GM18520 (cell line): ENCODE measurements at regions not wholly inside any gene's neighbourhood (a gene's known extent, or its start where the extent isn't known, plus 50 kb on each side); places are given as distances from the start of the nearest gene placed in this dataset.

Experiments used
- ATAC-seq: cut with Tn5 transposase; IDR thresholded peaks from one replicate; pipeline ENCODE4 v1.9.1; 2021; ENCODE audit not compliant: unreplicated experiment

DNA sequence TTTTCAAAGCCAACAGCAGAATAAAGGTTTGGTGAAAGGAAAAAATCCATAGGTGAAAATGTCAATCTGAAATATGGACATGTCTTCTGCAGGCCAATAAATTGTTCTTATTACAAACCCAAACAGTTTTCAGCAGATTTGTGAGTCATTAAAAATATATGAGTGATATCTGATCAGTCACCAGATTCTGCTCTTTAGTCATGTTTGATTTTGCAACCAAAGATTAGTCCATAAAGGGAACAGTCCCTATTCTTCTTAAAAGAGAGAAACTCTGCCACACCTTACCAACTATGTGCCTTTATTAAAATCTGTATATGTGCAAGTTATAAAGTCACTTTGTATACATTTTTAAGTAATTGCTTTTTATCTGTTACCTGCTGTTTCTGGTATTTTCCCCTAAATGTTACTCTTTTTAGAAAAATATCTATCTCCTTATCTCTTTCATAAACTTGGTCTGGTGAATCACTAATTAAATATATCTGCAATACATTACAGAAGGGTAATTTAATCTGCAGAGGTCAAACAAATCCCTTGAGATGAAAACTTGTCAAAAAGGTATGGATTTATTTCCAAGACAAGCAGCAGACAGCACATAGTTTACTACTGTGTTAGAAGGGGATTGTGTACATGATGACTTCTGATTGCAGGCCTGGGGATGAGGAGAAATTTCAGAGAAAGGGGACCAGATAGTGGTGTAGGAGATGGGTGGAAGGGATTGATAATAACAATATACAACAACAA, 322.9 kb upstream of the NWD2 start:
- no peak for ATAC-seq

DNA sequence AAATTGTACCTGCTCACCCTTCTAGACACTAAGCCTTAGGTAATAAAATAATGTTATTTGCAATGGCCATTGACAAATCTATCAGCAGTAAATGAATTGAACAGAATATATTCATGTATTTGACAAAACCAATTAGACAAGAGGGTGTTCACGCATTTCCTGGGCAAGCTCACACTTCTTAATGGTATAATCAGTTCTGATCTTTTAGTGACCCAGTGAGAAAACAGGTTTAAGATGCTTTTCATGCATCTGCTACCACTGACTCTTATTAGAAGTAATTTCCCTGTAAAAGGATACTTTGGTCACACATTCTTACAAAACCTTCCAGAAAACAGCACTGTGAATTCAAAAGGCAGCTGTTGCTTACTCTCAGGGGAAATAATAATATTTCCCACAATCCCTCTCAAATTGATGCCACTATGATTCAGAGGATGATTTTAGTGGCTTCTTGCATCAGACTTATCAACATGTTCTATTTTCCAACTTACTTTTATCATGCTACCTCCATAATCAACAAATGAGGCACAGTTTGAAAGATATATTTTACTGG, 313.9 kb upstream of the NWD2 start:
- ATAC-seq: no peak

DNA sequence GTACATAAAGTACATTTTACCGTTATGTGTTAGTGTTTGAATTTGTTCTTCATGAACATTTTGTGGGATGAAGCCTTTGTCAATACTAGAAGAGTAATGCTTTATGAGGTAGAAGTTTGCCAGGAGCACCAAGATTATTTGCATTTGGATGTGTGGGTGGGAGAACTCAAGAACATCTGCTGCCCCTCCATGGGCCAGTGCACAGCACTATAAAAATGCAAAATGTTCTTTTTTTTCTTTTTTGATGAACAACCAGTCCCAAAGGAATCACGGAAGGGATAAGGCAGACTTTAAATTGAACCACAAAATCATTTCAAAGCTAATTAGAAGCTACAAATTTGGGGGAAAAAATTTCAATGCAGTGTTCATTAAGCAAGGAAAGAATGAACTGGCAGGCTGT, 300.3 kb upstream of the NWD2 start:
- ATAC-seq: no peak

DNA sequence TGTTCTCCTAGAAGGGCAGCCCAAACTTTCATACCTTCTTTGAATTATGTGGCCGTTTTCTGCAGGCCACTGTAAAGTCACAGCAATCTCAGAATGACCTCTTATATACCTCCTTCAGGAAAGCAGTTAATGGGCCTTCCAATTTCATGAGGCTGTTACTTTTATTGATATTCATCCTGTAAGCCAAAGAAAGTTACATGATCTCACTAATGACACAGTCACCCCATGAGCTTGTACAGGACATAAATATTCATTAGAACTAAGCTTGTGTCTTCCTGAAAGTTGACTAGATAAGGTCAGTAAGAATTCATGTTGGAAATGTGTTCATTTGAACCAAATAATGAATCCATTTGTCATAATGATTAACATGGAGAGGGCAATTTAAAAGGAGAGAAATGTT, 283.1 kb upstream of the NWD2 start:
- ATAC-seq: no peak

DNA sequence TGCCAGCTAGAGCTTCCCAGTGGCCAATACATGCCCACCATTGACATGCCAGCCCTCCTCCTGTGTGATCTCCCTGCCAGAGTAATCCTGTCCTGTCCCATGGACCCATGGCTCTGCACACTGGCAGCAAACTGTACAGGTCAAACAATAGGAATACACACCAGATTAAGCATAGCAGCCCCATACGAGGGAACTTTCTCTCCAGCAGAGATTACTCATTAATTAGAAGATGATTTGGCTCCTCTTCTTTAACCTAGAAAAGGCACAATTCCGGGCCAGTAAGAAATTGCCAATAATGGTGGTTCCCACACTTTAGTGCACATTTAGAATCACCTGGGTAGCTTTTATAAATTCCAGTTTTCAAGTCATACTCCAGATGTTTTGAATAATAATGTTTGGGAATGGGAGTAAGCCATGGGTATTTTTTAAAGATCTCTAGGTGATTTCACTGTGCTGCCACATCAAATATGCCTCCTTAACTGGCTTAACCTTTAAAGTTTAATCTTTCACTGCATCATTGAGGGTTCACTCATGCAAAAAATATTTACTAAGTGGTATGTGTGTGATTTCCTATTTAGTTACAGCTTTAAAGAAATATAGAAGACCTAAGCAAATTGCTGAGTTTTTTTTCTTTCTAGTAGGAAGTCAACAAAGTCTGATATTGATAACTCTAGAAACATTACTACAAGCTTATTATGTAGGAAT, 277.6 kb upstream of the NWD2 start:
- no peak for ATAC-seq

DNA sequence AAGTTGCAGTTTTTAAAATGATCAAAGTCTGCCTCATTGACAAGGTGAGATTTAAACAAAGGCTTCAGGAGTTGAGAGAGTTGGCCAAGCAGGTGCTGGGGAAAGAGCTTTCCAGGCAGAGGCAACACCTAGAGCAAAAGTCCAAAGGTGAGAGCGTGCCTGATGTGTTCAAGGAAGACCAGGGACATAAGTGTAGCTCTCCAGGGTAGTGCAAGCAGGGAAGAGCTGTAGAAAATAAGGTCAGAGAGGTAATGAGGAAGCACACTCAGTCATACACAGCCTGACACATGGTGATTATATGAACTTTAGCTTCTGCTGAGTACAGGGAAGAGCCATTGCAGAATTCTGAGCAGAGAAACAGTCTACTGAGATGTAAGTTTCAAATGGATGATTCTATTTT, 265.0 kb upstream of the NWD2 start:
- ATAC-seq: no peak

DNA sequence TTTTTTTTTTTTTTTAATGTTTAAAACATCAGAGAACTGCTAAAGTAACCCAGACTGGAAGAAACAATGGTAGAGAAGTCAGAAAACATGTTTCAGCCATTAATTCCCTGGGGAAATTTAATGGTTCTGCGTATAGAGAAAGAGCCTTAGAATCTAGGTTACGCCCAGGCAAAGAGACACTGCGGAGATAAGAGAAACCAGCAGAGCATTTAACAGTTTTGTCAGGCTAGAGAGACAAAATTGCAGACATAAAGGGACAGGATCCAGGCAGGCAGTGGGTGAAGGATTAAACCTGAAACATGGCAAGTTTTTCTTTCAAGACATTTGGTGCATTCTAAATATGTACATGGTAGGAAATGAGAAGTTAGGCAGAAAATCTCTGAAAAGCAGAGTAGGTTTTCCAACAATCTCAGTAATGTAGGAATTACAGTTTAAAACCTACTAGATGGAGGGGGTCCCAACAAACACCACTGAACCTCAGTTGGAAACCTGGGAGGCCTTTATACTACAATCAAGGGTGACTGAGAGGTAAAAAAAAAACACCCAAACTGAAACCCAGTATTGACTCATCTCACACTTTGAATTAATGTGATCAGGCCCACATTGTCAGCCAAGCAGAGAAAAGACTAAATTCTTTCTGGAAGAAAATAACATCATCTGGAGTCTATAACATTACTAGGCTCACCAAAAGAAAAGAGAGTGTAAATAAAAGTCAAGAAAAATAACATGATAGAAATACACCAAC, 254.2 kb upstream of the NWD2 start:
- ATAC-seq: peak; percentile 79

DNA sequence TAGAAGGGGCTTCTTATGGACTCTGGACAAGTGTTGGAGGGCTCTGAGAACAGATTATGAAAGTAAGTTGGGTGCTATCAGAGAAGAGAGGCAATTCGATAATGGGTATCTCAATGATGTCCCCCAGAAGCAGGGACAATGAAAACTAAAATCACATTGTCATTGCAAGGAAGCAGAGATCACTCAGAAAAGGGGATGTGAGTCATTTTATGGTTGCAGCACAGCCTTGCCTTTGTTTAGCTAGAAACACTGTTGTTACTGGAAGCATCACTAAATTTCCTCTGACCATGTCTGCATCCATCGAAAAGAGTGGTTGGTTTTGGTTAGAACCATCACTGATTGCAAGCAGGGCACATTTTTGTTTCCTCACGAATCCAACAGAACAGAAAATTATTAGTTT, 246.8 kb upstream of the NWD2 start:
- ATAC-seq: peak; percentile 46

DNA sequence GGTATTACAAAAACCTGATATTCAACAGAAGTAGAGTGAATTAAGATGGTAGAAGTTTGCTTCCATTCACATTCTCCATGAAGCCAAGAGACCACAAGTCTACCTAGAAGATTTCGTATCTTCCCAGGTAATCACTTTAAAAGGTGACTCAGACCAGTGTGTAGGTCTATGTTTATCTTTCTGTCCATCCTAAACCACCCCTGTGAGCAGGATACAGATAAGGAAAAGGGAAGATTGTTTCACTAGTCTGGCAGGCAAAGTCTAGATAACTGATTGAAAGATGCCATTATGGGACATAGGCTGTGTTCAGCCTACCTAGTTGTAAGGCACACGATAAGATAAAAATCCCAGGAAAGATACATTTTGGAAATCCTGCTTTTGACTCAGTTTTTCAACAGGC, 244.3 kb upstream of the NWD2 start:
- no peak for ATAC-seq

DNA sequence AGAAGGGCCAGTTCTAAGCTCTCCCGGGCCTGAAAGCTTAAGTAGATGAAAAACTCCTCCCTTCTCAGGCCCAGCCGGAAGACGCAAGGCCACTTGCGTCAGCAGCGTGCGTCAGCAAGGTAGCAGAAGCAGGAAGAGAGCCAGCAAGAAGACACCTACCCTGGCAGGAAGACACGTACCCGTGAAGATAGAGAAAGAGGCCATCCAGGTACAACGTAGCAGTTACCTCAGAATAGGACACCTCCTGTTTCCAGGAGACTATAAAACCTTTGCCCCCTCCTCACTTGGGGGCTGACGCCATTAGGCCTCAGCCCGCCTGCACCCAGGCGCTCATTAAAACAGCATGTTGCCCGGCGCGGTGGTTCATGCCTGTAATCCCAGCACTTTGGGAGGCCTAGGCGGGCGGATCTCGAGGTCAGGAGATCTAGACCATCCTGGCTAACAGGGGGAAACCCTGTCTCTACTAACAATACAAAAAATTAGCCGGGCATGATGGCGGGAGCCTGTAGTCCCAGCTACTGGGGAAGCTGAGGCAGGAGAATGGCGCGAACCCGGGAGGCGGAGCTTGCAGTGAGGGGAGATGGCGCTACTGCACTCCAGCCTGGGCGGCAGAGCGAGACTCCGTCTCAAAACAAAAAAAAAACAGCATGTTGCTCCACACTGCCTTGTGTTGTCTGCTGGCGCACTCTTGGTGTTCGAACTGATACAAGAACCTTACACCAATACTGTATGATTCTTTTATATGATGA, 242.7 kb upstream of the NWD2 start:
- no peak for ATAC-seq

DNA sequence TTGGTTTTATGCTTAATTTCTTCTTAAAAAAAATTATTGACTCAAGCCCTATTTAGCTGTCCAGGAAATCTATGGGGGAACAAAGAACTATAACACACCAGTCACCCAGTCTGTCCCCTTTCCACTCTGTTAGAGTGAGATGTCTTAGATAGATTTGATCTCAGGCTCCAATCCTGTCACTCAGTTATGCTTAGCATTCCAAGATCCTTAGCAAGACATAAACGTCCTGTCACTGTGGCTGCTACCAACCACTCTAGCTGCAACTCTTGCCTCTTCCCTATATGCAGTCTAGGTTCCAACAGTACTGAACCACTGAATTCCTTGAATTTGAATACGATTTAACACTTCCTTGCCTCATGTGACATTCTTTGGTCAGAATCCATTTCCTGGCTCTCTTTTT, 241.9 kb upstream of the NWD2 start:
- ATAC-seq: no peak

DNA sequence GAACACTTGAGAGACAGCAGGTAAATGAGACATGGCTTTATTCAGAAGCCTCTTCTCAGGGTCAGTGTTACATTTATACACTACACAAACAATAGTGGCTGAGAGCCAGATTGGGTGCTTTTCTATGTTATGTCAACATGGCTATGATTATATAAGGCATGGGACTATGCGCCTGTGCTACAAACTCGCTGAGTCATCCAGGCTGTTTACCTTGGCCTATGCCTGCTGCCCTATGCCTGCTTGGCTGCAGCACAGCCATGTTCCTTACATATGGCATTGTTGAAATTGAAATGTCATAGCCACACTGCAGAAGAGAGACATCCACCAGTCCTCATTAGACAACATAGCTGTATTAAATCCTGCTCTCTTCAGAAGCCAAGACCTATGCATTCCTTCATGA, 236.3 kb upstream of the NWD2 start:
- no peak for ATAC-seq

DNA sequence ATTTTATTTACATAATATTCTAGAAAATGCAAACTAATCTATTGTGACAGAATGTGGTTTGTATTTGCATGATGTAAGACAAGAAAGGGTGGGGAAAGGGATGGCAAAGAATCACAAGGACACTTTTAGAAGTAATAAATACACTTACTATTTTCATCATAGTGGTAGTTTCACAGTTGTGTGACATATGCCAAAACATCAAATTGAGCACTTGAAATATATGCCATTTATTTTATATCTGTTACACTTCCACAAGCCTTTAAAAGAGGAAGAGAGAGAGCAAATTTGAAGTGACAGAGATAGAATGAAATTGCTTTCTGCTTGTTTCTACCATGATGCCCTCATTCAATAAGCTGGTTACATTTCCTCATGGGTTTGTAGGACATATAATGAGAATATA, 230.0 kb upstream of the NWD2 start:
- no peak for ATAC-seq

DNA sequence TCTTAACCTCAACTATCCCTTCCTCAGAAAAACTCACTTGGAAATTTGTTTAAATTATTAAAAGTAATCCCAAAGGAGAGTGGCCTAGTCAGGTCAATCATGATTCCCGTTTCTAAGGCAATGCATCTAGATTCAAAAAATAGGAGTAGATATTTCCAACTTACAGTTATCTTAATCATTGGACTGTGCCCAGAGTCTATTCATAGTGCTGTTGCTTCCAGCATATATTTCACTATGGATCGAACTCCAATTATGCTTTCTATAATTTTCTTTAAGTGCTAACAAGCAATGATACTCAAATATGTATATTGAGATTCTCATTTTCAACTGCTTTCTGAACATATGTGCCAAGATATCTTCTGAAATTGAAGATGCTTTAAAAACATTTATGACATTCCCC, 229.2 kb upstream of the NWD2 start:
- no peak for ATAC-seq

DNA sequence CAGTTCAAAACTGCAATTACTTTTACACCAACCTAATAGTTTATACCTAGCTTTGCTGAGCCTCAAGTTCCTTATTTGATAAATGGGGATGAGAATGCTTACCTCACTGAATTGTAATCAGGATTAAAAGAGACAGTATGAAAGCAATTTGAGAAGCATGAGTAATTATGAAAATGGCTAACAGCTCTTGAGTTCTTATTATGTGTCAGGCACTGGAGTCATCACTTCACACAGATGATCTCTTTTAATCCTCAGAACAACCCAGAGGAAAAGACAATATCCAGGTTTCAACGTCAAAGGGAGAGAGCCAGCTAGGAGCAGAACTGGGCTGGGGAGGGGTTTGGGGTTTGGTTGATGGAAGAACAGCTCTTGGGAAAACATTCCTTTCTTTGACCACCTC, 221.0 kb upstream of the NWD2 start:
- no peak for ATAC-seq

DNA sequence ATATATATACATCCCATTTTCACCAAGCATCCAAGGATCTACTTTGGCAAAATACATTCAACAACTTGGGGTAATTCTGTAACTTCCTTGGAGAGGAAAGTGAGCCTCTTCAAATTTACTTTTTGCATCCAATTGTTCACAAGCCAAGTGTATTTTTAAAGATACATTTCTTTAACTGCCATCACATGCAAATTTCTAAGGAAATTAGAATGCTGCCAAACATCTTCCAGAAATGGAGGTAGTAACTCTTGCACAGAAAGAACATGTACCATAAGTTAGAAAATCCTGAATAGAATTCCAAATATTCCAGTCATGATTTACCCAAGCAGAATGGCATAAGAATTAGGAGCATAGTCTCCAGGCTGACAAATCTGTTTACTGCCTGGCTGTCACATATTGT, 220.5 kb upstream of the NWD2 start:
- ATAC-seq: no peak

DNA sequence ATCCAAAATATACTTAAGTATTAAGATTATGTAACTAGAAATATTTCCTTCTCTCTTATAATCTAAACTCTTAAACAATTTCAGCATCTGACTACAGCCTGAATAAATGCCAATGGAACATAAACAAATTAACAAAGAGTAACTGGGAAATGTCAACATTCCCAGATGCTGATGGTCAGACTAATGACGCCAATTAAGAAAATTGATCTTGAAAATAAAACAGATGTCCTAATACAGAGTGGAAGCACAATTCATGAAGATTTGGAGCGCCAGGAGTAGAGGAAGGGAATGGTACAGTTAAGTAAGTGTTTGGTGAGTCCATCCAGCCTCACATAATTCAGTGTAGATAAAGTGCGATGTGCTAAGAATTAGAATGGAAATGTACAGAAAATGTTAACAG, 203.7 kb upstream of the NWD2 start:
- ATAC-seq: no peak

DNA sequence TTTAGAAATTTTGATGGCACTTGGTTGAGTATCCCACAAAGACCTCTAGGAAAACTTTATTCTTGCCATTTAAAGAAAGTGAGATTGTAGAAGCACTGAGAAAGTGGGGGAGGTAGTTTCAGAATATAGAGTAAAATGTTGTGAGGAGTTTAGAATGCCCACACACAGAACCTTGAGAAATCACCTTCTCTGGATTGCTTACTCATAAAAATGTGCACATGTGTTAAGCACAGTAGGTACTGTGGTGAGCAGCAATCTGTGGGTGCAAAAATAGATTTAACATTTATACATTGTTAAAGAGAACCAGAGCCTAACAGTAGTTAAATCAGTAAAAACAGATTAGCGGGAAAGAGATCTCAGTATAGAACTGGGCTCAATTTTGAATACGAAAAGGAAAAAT, 201.2 kb upstream of the NWD2 start:
- no peak for ATAC-seq

DNA sequence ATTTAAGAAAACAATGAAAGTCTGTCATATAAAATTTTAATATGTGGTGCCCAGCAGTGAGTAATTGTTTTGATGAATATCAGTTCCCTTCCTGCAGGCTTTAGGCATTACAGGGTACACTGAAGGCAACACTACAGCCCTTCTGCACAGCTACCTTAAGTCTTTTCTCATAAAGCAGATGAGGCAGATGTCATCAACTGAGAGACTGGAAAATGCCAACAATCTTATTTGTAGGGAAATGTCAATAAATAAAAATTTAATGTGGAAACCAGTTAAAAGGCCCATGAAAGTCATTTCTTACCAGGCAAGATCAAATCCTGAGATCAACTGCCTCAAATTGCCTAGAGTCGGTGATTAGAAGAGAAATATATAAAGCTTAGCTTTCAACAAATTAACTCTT, 193.4 kb upstream of the NWD2 start:
- no peak for ATAC-seq

DNA sequence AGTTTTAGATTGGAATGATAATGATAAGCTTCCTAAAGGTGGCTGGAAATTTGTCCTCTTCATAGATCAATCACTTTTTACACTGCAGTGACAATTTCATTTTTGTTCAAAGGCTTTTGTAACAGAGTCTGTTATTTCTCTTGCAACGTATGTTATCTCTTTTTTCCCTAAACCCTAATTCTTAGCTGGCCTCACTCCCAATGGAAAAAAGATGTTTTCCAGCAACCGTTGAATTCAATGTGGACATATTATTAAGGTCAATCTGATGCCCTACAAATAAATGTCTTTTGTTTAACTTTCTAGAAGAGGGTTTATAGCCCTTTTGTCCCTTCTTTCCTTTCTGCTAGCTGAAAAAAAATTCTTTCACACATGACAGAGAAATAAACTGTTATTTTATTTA, 192.7 kb upstream of the NWD2 start:
- no peak for ATAC-seq

DNA sequence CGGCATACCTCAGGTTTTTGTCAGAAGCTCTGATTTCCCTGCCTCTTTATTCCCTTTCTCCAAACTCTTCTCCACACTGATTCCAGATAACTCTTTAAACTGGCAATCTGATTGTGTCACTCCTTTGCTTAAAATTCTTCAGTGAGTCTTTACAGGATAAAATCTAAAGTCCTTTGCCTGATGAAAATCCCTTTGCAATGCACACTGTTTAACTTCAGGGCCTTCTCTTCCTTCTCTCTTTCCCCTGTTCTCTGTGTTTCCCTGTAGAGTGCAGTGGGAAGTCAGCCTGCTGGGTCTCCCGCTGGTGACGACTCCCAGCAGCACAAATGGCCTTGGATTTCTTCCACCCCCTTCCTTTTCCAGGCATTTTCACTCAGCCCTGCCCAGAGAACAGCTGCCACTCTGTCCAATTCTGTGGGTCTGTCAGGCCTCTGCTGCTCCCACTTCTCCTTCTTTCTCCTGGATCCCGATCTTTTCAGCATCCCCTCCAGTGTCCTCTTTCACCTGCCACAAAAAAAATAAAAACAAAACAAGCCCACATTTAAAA, 189.9 kb upstream of the NWD2 start:
- ATAC-seq: no peak
